Thyroid gland (tissue), 4 donors: ENCODE measurements at regions not wholly inside any gene's neighbourhood (a gene's known extent, or its start where the extent isn't known, plus 50 kb on each side); places are given as distances from the start of the nearest gene placed in this dataset.

Source experiments
- POLR2A ChIP-seq, 2 donors: fragments of 450-650 bp; IDR thresholded peaks; one replicate each; pipeline ENCODE4 v1.6.1; 2017; ENCODE audit warnings: antibody characterized with exemption in 2 of 2, mild to moderate bottlenecking in 2 of 2, moderate library complexity in 1 of 2
- TF ChIP-seq, protein P1 (sequence below), 6 experiments: fragments of 200-600 bp in 3 of 6; fragments of 450-650 bp in 3 of 6; sonication (generic) in 3 of 6; IDR thresholded peaks; one replicate each; pipeline ENCODE4 v1.5.1; 2016 to 2019; ENCODE audit warnings: antibody characterized with exemption in 6 of 6, mild to moderate bottlenecking in 2 of 6, inconsistent platforms in 1 of 6, moderate library complexity in 1 of 6

DNA sequence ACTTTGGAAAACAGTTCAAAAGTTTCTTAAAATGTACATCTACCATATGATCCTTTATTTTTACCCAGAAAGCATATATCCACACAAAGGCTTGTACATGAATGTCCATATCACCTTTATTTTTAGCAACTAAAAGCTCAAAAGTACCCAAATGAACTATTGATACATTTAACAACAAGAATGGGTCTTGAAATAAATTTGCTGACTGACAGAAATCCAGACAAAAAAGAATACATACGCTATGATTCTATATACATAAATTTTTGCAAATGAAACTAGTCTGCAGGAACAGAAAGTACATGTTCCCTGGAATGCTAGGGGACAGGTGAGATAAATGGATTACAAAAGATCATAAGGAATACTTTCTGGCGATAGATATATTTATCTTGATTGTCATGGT, 96.3 kb upstream of the KYNU start:
- TF ChIP-seq, protein P1, sequence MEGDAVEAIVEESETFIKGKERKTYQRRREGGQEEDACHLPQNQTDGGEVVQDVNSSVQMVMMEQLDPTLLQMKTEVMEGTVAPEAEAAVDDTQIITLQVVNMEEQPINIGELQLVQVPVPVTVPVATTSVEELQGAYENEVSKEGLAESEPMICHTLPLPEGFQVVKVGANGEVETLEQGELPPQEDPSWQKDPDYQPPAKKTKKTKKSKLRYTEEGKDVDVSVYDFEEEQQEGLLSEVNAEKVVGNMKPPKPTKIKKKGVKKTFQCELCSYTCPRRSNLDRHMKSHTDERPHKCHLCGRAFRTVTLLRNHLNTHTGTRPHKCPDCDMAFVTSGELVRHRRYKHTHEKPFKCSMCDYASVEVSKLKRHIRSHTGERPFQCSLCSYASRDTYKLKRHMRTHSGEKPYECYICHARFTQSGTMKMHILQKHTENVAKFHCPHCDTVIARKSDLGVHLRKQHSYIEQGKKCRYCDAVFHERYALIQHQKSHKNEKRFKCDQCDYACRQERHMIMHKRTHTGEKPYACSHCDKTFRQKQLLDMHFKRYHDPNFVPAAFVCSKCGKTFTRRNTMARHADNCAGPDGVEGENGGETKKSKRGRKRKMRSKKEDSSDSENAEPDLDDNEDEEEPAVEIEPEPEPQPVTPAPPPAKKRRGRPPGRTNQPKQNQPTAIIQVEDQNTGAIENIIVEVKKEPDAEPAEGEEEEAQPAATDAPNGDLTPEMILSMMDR (IDR thresholded peaks at IDR 0.05): no peak
- TF ChIP-seq POLR2A (IDR thresholded peaks at IDR 0.05): no peak
